HUES6 (cell line): ENCODE measurements at regions not wholly inside any gene's neighbourhood (a gene's known extent, or its start where the extent isn't known, plus 50 kb on each side); places are given as distances from the start of the nearest gene placed in this dataset.

ENCODE experiments used
- H3K27ac ChIP-seq: 2 replicates; pipeline ENCODE4 v1.7.0; 2013; ENCODE audit warnings: low read depth, mild to moderate bottlenecking, low read length, inconsistent platforms
- H3K27me3 ChIP-seq: 2 replicates; pipeline ENCODE4 v1.6.1; 2013; ENCODE audit warnings: low read length; ENCODE audit not compliant: control insufficient read depth, insufficient read depth
- H3K36me3 ChIP-seq: 2 replicates; pipeline ENCODE4 v1.6.1; 2013; ENCODE audit warnings: low read length; ENCODE audit not compliant: control insufficient read depth, insufficient read depth
- H3K4me1 ChIP-seq: 2 replicates; pipeline ENCODE4 v1.6.1; 2013; ENCODE audit warnings: low read length; ENCODE audit not compliant: control insufficient read depth, insufficient read depth
- H3K4me3 ChIP-seq: 2 replicates; pipeline ENCODE4 v1.5.1; 2013; ENCODE audit warnings: low read depth, low read length
- H3K9ac ChIP-seq: one replicate; pipeline ENCODE4 v1.6.1; 2013; ENCODE audit warnings: mild to moderate bottlenecking, low read length
- H3K9me3 ChIP-seq: 2 replicates; pipeline ENCODE4 v1.6.1; 2013; ENCODE audit warnings: low read depth, low read length; ENCODE audit not compliant: control insufficient read depth, insufficient read depth

- H3K27me3 ChIP-seq = no peaks in the 10 kb centered on the region
- no peak overlapping the region for H3K27ac ChIP-seq
- peaks cover 12% of the 10 kb centered on the region; the same call in 1 of the 2 replicates for H3K9me3 ChIP-seq
- H3K4me1 ChIP-seq = no peaks in the 10 kb centered on the region
- no peak overlapping the region for H3K9ac ChIP-seq
- no peaks in the 10 kb centered on the region for H3K36me3 ChIP-seq
- H3K4me3 ChIP-seq = no peak overlapping the region
These were observed 312.0 kb upstream of the TNP1 start for GRCh38 chr2:217171874-217172273.

DNA sequence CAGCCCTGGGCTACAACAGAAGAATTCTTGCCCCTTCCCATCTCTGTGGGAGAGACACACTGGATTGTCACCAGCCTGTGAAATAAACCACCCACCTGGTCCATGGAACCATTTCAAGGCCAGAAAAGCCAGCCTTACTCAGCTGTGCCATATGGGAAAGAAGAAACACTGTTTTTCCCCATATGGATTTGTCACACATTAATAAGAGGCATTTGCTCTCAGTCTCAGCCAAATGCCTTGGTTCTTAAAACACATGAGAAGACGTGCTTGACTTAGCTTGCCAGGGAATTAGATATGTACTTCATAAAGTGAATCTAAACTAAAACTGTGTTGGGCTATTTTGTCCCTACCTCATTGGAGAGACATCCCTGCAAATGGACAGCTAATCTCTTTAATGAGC is 308.6 kb upstream of the TNP1 start:
- H3K4me3 ChIP-seq = no peak overlapping the region
- no peaks in the 10 kb centered on the region for H3K36me3 ChIP-seq
- no peak overlapping the region for H3K9ac ChIP-seq
- H3K4me1 ChIP-seq = no peaks in the 10 kb centered on the region
- H3K9me3 ChIP-seq = no peaks in the 10 kb centered on the region
- no peaks in the 10 kb centered on the region for H3K27me3 ChIP-seq
- no peak overlapping the region for H3K27ac ChIP-seq

GRCh38 chr2:217167531-217167930 is 307.7 kb upstream of the TNP1 start:
- Histone ChIP-seq H3K36me3 (no peaks in the 10 kb centered on the region), H3K27me3 (no peaks in the 10 kb centered on the region), H3K4me1 (no peaks in the 10 kb centered on the region), H3K9ac (no peak overlapping the region), H3K9me3 (no peaks in the 10 kb centered on the region), H3K4me3 (no peak overlapping the region), H3K27ac (no peak overlapping the region)

DNA sequence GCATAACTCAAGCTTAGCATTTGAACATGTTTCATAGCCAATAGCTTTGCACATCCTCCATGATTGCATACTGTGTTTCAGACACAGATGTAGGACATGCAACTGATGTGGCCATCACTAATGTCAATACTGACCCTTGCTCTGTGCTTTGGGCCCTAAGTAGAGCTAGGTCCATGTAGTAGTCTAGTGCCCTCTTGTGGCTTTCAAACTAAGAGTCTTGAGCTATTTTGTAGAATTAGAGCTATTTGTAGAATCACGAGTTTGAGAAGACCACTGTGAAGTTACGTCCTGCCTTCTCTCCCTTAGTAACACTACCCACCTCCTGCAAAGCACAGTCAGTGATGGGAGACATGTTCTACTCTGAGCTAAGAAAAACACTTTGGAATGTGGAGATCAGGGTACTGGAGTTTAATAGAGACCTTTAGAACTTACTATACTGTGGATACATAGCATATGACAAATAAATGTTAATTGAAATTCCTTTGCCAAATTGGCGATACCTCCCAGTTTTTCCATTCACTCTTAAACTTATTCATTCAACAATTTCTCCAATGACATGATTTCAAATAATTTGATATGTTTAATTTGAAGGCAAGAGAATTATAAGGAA is 306.5 kb upstream of the TNP1 start:
- H3K27me3 ChIP-seq = no peaks in the 10 kb centered on the region
- H3K9me3 ChIP-seq = no peaks in the 10 kb centered on the region
- no peak overlapping the region for H3K27ac ChIP-seq
- H3K9ac ChIP-seq = no peak overlapping the region
- no peaks in the 10 kb centered on the region for H3K36me3 ChIP-seq
- H3K4me3 ChIP-seq = no peak overlapping the region
- no peaks in the 10 kb centered on the region for H3K4me1 ChIP-seq

GRCh38 chr2:217165547-217165946 is 305.7 kb upstream of the TNP1 start:
- no peaks in the 10 kb centered on the region for H3K27me3 ChIP-seq
- H3K36me3 ChIP-seq = no peaks in the 10 kb centered on the region
- H3K9ac ChIP-seq = no peak overlapping the region
- H3K9me3 ChIP-seq = no peaks in the 10 kb centered on the region
- no peaks in the 10 kb centered on the region for H3K4me1 ChIP-seq
- H3K27ac ChIP-seq = no peak overlapping the region
- H3K4me3 ChIP-seq = no peak overlapping the region

DNA sequence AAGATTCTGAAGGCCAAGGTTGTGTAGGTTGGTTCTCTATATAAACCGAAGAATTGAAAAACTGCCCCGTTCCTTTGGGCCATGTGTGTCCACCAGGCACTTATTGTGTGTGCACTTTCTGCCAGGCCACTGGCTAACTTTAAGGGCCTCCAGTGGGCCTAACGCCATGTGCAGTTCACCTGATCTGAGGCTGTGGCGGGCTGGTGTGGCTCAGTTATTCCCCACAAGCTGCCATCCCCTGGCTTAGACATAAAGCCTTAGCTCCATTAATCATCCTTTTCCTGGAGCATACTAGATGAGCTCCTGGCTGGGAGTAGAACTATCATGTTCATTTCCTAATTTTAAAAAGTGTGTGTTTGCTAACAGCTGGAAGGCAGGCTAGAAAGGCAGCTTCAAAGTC is 304.1 kb upstream of the TNP1 start:
- Histone ChIP-seq H3K4me3 (no peak overlapping the region), H3K27ac (no peak overlapping the region), H3K9ac (no peak overlapping the region), H3K36me3 (no peaks in the 10 kb centered on the region), H3K9me3 (no peaks in the 10 kb centered on the region), H3K4me1 (no peaks in the 10 kb centered on the region), H3K27me3 (no peaks in the 10 kb centered on the region)

GRCh38 chr2:217162533-217162932 is 302.7 kb upstream of the TNP1 start:
- H3K9me3 ChIP-seq = no peaks in the 10 kb centered on the region
- H3K4me3 ChIP-seq = no peak overlapping the region

GRCh38 chr2:217160978-217161973 is 301.4 kb upstream of the TNP1 start:
- H3K27ac ChIP-seq = no peak overlapping the region

More at GRCh38 chr2:217162533-217162932, 302.7 kb upstream of the TNP1 start:
- Histone ChIP-seq H3K36me3 (no peaks in the 10 kb centered on the region), H3K27ac (no peak overlapping the region), H3K9ac (no peak overlapping the region), H3K27me3 (no peaks in the 10 kb centered on the region), H3K4me1 (no peaks in the 10 kb centered on the region)

GRCh38 chr2:217160103-217160743 is 300.4 kb upstream of the TNP1 start:
- H3K4me1 ChIP-seq = no peaks in the 10 kb centered on the region
- no peak overlapping the region for H3K9ac ChIP-seq
- no peaks in the 10 kb centered on the region for H3K36me3 ChIP-seq
- H3K9me3 ChIP-seq = no peaks in the 10 kb centered on the region
- no peak overlapping the region for H3K4me3 ChIP-seq
- no peak overlapping the region for H3K27ac ChIP-seq
- H3K27me3 ChIP-seq = no peaks in the 10 kb centered on the region

More at GRCh38 chr2:217160978-217161973, 301.4 kb upstream of the TNP1 start:
- Histone ChIP-seq H3K9ac (no peak overlapping the region), H3K27me3 (no peaks in the 10 kb centered on the region), H3K4me1 (no peaks in the 10 kb centered on the region), H3K9me3 (no peaks in the 10 kb centered on the region), H3K36me3 (no peaks in the 10 kb centered on the region), H3K4me3 (no peak overlapping the region)

DNA sequence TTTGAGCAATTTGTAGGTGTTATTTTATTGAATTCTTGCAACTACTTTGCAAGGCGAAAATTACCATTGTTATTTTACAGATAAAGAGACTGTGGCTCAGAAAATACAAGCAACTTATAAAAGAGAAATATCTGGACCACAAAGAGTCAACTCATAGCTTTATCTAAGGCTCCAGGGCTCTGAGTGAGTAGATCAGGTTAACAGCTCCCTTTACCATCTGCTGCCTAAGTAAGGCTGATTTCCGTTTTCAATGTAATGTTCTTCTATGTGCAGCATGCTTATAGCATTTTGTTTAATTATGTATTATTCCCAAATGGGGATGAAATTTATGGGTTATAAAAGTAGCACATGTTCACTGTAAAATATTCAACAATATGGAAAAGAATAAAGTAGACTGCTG is 299.1 kb upstream of the TNP1 start:
- H3K9ac ChIP-seq = no peak overlapping the region

GRCh38 chr2:217157581-217157980 is 297.7 kb upstream of the TNP1 start:
- no peaks in the 10 kb centered on the region for H3K36me3 ChIP-seq
- H3K9ac ChIP-seq = no peak overlapping the region
- H3K27me3 ChIP-seq = no peaks in the 10 kb centered on the region
- H3K27ac ChIP-seq = no peak overlapping the region
- no peak overlapping the region for H3K4me3 ChIP-seq
- H3K4me1 ChIP-seq = no peaks in the 10 kb centered on the region
- H3K9me3 ChIP-seq = no peaks in the 10 kb centered on the region

More for the DNA sequence above, 299.1 kb upstream of the TNP1 start:
- H3K9me3 ChIP-seq = no peaks in the 10 kb centered on the region
- no peak overlapping the region for H3K4me3 ChIP-seq
- H3K27me3 ChIP-seq = no peaks in the 10 kb centered on the region
- no peaks in the 10 kb centered on the region for H3K4me1 ChIP-seq
- H3K36me3 ChIP-seq = no peaks in the 10 kb centered on the region
- no peak overlapping the region for H3K27ac ChIP-seq
